Tibial artery (tissue), 4 donors: ENCODE measurements at regions not wholly inside any gene's neighbourhood (a gene's known extent, or its start where the extent isn't known, plus 50 kb on each side); places are given as distances from the start of the nearest gene placed in this dataset.

ENCODE experiments used
- DNase-seq, 2 donors: peaks; one replicate each; pipeline ENCODE4 v3.0.0-alpha.2; 2019
- H3K27ac ChIP-seq, 2 donors: fragments of 200-600 bp; sonication (generic) in 1 of 2; 1 replicate in 1 of 2; 2 replicates in 1 of 2; pipeline ENCODE4 v1.5.1; 2018 to 2019; ENCODE audit warnings: mild to moderate bottlenecking in 1 of 2
- H3K27me3 ChIP-seq, 2 donors: fragments of 200-600 bp; sonication (generic) in 1 of 2; one replicate each; pipeline versions ENCODE4 v1.5.1 to v1.6.0; 2016 to 2019
- H3K36me3 ChIP-seq, 3 donors: fragments of 200-600 bp; sonication (generic) in 2 of 3; one replicate each; pipeline ENCODE4 v1.5.1; 2016 to 2019; ENCODE audit warnings: mild to moderate bottlenecking in 2 of 3
- H3K4me1 ChIP-seq, 4 donors: fragments of 200-600 bp; sonication (generic) in 2 of 4; 1 replicate in 3 of 4; 2 replicates in 1 of 4; pipeline ENCODE4 v1.5.1; 2016 to 2019
- H3K4me3 ChIP-seq, 2 donors: fragments of 200-600 bp; sonication (generic) in 1 of 2; 1 replicate in 1 of 2; 2 replicates in 1 of 2; pipeline ENCODE4 v1.5.1; 2018 to 2019; ENCODE audit warnings: mild to moderate bottlenecking in 2 of 2
- H3K9me3 ChIP-seq, 3 donors: fragments of 200-600 bp; sonication (generic) in 1 of 3; one replicate each; pipeline ENCODE4 v1.5.1; 2016 to 2019
- intact Hi-C: fragments of 100-400 bp; cut with DNase I; formaldehyde crosslinking; loops from one replicate; pipeline ENCODE4 v1.15.0; 2023; ENCODE audit warnings: low total_unique reads
- TF ChIP-seq, protein P1 (sequence below), 2 experiments: fragments of 200-600 bp in 1 of 2; fragments of 450-650 bp in 1 of 2; IDR thresholded peaks; one replicate each; pipeline ENCODE4 v1.5.1; 2017 to 2019; ENCODE audit warnings: antibody characterized with exemption in 2 of 2, mild to moderate bottlenecking in 1 of 2, moderate library complexity in 1 of 2

DNA sequence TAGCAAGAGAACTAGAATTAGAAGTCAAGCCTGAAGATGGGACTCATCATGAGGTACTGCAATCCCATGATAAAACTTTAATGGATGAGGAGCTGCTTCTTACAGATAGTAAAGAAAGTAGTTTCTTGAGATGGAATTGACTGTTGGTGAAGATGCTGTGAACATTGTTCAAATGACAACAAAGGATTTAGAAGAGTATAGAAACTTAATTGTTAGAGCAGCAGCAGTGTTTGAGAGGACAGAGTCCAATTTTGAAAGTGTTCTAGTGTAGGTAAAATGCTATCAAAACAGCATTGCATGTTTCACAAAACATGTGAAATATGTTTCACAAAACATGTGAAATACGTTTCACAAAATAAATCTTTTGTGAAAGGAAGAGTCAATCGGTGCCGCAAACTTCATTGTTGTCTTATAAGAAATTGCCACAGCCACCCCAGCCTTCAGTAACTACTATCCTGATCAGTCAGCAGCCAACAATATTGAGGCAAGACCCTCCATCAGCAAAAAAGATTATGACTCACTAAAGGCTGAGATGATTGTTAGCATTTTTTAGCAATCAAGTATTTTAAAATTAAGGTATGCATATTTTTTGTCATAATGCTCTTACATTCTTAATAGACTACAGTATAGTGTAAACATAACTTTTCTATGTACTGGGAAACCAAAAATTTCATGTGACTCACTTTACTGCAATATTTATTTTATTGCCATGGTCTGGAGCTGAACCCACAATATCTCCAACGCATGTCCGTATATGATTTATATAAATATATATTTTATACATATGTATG lies 173.4 kb upstream of the BMP4 start:
- Histone ChIP-seq H3K4me3 (no peak overlapping the region), H3K27ac (no peak overlapping the region), H3K27me3 (no peaks in the 10 kb centered on the region), H3K4me1 (peaks cover 0 to 6% (median 0%) of the 10 kb centered on the region in 4 donors), H3K36me3 (no peaks in the 10 kb centered on the region), H3K9me3 (no peaks in the 10 kb centered on the region)
- DNase-seq, result no peak
- TF ChIP-seq, protein P1, sequence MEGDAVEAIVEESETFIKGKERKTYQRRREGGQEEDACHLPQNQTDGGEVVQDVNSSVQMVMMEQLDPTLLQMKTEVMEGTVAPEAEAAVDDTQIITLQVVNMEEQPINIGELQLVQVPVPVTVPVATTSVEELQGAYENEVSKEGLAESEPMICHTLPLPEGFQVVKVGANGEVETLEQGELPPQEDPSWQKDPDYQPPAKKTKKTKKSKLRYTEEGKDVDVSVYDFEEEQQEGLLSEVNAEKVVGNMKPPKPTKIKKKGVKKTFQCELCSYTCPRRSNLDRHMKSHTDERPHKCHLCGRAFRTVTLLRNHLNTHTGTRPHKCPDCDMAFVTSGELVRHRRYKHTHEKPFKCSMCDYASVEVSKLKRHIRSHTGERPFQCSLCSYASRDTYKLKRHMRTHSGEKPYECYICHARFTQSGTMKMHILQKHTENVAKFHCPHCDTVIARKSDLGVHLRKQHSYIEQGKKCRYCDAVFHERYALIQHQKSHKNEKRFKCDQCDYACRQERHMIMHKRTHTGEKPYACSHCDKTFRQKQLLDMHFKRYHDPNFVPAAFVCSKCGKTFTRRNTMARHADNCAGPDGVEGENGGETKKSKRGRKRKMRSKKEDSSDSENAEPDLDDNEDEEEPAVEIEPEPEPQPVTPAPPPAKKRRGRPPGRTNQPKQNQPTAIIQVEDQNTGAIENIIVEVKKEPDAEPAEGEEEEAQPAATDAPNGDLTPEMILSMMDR (IDR thresholded peaks at IDR 0.05), result no peak
- intact Hi-C loops, result no loop called here

DNA sequence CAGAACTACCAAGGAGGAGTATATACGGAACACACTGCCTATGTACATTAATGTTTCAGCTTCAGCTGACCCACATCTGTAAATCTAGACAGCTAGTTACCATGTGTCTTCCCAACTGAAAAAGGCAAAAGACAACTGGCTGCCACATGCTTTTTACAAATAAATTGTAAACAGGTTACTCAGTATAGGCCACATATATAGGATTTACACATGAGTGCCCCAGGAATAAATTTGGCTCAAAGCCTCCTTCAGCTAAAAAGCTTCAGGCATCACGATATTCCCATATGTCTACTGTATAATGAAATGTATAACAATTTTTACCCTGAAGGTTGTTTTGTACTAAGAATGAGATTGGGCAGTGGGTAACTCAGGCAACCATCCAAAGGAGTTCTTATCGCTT lies 175.9 kb upstream of the BMP4 start:
- TF ChIP-seq, protein P1 (IDR thresholded peaks at IDR 0.05), result no peak
- Histone ChIP-seq H3K9me3 (no peaks in the 10 kb centered on the region), H3K27me3 (no peaks in the 10 kb centered on the region), H3K4me1 (peaks cover 0 to 2% (median 0%) of the 10 kb centered on the region in 4 donors), H3K36me3 (no peaks in the 10 kb centered on the region), H3K27ac (no peak overlapping the region), H3K4me3 (no peak overlapping the region)
- no peak for DNase-seq
- intact Hi-C loops, result no loop called here

DNA sequence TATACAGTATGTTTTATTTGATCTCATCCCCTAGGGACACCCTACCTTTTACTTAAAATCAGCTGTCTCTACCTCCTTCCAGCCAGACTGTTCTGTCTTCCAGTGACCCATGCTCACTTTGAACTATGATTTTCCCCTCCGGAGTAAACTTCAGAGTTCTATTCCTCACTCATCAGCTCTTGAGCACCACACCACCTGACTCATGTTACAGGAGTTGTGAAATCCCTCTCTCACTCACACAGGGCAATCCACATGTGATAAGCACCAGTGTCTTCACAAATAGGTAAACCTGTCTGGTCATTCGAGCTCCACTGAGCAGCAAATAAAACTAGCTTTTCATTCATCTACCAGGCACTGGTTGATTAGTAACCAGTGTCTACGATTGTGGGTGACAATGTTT lies 177.3 kb upstream of the BMP4 start:
- no peak for DNase-seq
- H3K9me3 ChIP-seq, result no peaks in the 10 kb centered on the region
- H3K36me3 ChIP-seq, result no peaks in the 10 kb centered on the region
- no peaks in the 10 kb centered on the region for H3K27me3 ChIP-seq
- intact Hi-C loops, result no loop called here
- TF ChIP-seq, protein P1 (IDR thresholded peaks at IDR 0.05), result no peak
- peaks cover 0 to 10% (median 0%) of the 10 kb centered on the region in 4 donors for H3K4me1 ChIP-seq
- no peak overlapping the region for H3K4me3 ChIP-seq
- no peak overlapping the region for H3K27ac ChIP-seq

DNA sequence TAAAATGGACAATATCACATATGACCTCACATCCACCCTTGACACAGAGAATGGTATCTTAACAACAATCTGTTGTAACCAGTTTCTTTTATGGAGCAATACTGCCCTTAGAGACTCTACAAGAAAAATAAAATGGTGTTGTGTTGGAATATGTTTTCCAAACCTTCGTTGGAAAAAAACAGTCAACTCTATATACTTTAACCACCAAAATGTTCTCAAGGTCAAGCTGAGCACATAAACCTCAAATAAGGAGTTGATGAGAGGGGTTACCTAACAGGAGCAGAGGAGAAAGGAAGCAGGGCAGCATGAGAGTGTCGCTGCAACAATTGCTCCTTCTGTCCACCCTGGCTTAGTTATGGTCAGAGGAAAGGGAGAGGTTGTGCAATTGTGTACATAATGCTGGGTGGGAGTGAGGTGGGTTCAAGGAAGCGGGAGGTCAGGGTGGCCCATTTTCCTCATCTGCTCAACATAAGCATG lies 179.2 kb upstream of the BMP4 start:
- no peak for DNase-seq
- intact Hi-C loops, result no loop called here
- TF ChIP-seq, protein P1 (IDR thresholded peaks at IDR 0.05), result no peak

DNA sequence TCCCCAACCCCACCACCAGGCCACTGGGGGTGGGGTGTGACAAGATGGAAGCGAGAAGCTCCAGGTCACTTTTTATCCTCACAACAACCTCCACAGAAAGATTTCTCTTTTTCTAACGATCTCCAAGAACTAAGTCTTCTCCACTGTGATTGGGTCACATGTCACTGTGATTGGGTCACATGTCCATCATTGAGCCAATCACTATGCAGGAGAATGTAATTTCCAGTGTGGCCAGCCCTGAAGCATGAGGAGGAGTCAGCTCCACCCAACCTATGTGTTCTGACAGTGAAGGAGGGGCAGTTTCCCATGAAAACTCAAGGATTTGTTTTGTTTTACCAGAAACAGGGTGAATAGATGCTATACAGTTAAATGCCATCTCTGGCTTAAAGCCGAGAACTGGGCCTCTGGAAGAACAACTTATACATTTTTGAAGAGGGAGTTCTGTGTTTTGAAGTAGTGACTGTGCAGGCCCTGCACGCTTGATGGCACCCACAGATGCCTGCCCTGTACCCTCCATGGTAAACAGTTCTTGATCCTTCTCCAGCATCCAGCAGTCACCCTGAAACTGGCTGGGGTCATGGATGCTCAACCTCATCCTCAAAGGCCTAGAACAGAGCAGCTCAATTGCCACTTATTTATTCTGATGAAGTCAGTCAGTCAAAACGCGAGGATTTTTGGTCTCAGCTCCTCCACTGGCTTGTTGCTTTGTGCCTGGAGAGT lies 180.4 kb upstream of the BMP4 start:
- no peak for DNase-seq
- H3K9me3 ChIP-seq, result no peaks in the 10 kb centered on the region
- H3K27me3 ChIP-seq, result no peaks in the 10 kb centered on the region
- H3K4me1 ChIP-seq, result peaks cover 0 to 10% (median 0%) of the 10 kb centered on the region in 4 donors
- no peak overlapping the region for H3K27ac ChIP-seq
- H3K4me3 ChIP-seq, result no peak overlapping the region
- H3K36me3 ChIP-seq, result no peaks in the 10 kb centered on the region
- TF ChIP-seq, protein P1 (IDR thresholded peaks at IDR 0.05), result no peak
- intact Hi-C loops, result no loop called here

More for the DNA sequence above, 179.2 kb upstream of the BMP4 start:
- H3K27me3 ChIP-seq, result no peaks in the 10 kb centered on the region
- no peak overlapping the region for H3K4me3 ChIP-seq
- peaks cover 0 to 10% (median 0%) of the 10 kb centered on the region in 4 donors for H3K4me1 ChIP-seq
- H3K27ac ChIP-seq, result no peak overlapping the region
- H3K9me3 ChIP-seq, result no peaks in the 10 kb centered on the region
- no peaks in the 10 kb centered on the region for H3K36me3 ChIP-seq
